ENCODE measurements at regions not wholly inside any gene's neighbourhood (a gene's known extent, or its start where the extent isn't known, plus 50 kb on each side); places are given as distances from the start of the nearest gene placed in this dataset.

- no peaks in the 10 kb centered on the region for H3K4me1 ChIP-seq (replicated peaks in 1 of 4; ENCODE audit: control insufficient read depth in 3 of 4, insufficient read depth in 4 of 4, low read length in 3 of 4)
- no peaks in the 10 kb centered on the region for H3K36me3 ChIP-seq (ENCODE audit: control insufficient read depth in 2 of 4, insufficient read depth in 4 of 4, low read length in 3 of 4)
- no peak overlapping the region for H3K27ac ChIP-seq (ENCODE audit: low read depth, low read length)
- H3K27me3 ChIP-seq (replicated peaks in 1 of 4; ENCODE audit: control insufficient read depth in 3 of 4, extremely low read depth in 1 of 4, insufficient read depth in 3 of 4, low read length in 3 of 4), result no peaks in the 10 kb centered on the region
- no peak overlapping the region for H2BK120ac ChIP-seq (replicated peaks; ENCODE audit: low read depth, low read length)
- H3K14ac ChIP-seq (ENCODE audit: insufficient read length), result no peak overlapping the region
- no peaks in the 10 kb centered on the region for H3K23me2 ChIP-seq (ENCODE audit: low read depth, low read length)
- H2BK5ac ChIP-seq (ENCODE audit: low read depth, low read length), result no peak overlapping the region
- H3K18ac ChIP-seq (ENCODE audit: extremely low read depth, low read length), result no peak overlapping the region
- peaks cover 11 to 12% of the 10 kb centered on the region in 2 experiments; a peak in 3 of 4 replicates for H3K9me3 ChIP-seq (ENCODE audit: insufficient read depth in 2 of 2, low read depth in 1 of 2, low read length in 1 of 2)
- no peak overlapping the region for H3K56ac ChIP-seq (replicated peaks; ENCODE audit: insufficient read length, low read depth, low read length)
- no peak overlapping the region for H4K5ac ChIP-seq (ENCODE audit: insufficient read length, low read depth, low read length)
- POLR2A ChIA-PET (ENCODE audit: partially characterized antibody), result no interaction called here
- no peak overlapping the region for H2BK15ac ChIP-seq (ENCODE audit: low read length)
- H2AFZ ChIP-seq (ENCODE audit: low read length), result no peak overlapping the region
- no peaks in the 10 kb centered on the region for H3K79me2 ChIP-seq (ENCODE audit: control insufficient read depth in 1 of 2, insufficient read depth in 2 of 2, low read length in 2 of 2)
- no peak overlapping the region for H3K4ac ChIP-seq (replicated peaks; ENCODE audit: insufficient read length, low read depth, low read length)
- no peak overlapping the region for H3K9ac ChIP-seq (replicated peaks in 1 of 4; ENCODE audit: extremely low read depth in 1 of 4, low read depth in 3 of 4, low read length in 3 of 4)
- H2BK12ac ChIP-seq (ENCODE audit: low read depth, low read length), result no peak overlapping the region
- H2AK5ac ChIP-seq (ENCODE audit: low read depth, low read length), result no peak overlapping the region
- no peak for FAIRE-seq
- CTCF ChIA-PET (ENCODE audit: partially characterized antibody), result no interaction called here
- no peak for DNase-seq (ENCODE audit: low read depth in 1 of 2, low spot score in 2 of 2)
- no peaks in the 10 kb centered on the region for H3K79me1 ChIP-seq (ENCODE audit: low read depth, low read length)
- H4K91ac ChIP-seq (replicated peaks; ENCODE audit: insufficient read length, low read length), result no peak overlapping the region
- H4K8ac ChIP-seq (ENCODE audit: extremely low read depth, insufficient read depth, low read length), result no peak overlapping the region
- H2BK20ac ChIP-seq (ENCODE audit: low read length), result no peak overlapping the region
- H4K20me1 ChIP-seq (replicated peaks in 1 of 2; ENCODE audit: control insufficient read depth in 1 of 2, insufficient read depth in 2 of 2, low read length in 2 of 2), result no peaks in the 10 kb centered on the region
- no peak overlapping the region for H3K4me2 ChIP-seq (ENCODE audit: insufficient read depth in 1 of 2, low read depth in 2 of 2, low read length in 2 of 2)
- H3K4me3 ChIP-seq (ENCODE audit: extremely low read depth in 1 of 4, insufficient read depth in 2 of 4, low read depth in 3 of 4, low read length in 4 of 4), result no peak overlapping the region
- no peak overlapping the region for H3K23ac ChIP-seq (ENCODE audit: insufficient read length)
- 96% methylated on average over 5 of the region's 5 CpGs; no CpG with 5 or more reads in 1 of the 2 experiments for WGBS, 2 experiments (ENCODE audit: extremely low coverage in 1 of 2, insufficient coverage in 1 of 2, insufficient read length in 1 of 2, insufficient replicate concordance in 2 of 2, low coverage in 1 of 2, low lambda C conversion rate in 2 of 2, missing lambda C conversion rate in 1 of 2)
- no peak for TF ChIP-seq SIX5 (IDR thresholded peaks at IDR 0.05; ENCODE audit: low read depth, low read length)
- no peak for TF ChIP-seq CHD2 (IDR thresholded peaks at IDR 0.05; ENCODE audit: low read length)
- TF ChIP-seq KDM4A (IDR thresholded peaks at IDR 0.05; ENCODE audit: low read depth, low read length, severe bottlenecking), result no peak
- no peak for TF ChIP-seq E2F6 (IDR thresholded peaks at IDR 0.05)
- TF ChIP-seq SRF (IDR thresholded peaks at IDR 0.05; ENCODE audit: low read depth, low read length), result no peak
- no peak for TF ChIP-seq NRF1 (IDR thresholded peaks at IDR 0.05; ENCODE audit: low read depth, low read length)
- no peak for TF ChIP-seq ASH2L (IDR thresholded peaks at IDR 0.05; ENCODE audit: low read length)
- TF ChIP-seq ZNF274 (IDR thresholded peaks at IDR 0.05; ENCODE audit: borderline replicate concordance, extremely low read depth, low read length), result no peak
- no peak for TF ChIP-seq HDAC6 (IDR thresholded peaks at IDR 0.05; ENCODE audit: low read depth, low read length)
- no peak for TF ChIP-seq CREB1 (IDR thresholded peaks at IDR 0.05)
- TF ChIP-seq CBX5 (IDR thresholded peaks at IDR 0.05; ENCODE audit: low read depth, low read length), result no peak
- TF ChIP-seq TBP (IDR thresholded peaks at IDR 0.05; ENCODE audit: low read depth, low read length), result no peak
- TF ChIP-seq SUZ12 (IDR thresholded peaks at IDR 0.05; ENCODE audit: low read length), result no peak
- no peak for TF ChIP-seq KDM5A (IDR thresholded peaks at IDR 0.05; ENCODE audit: low read length)
- no peak for TF ChIP-seq NANOG (IDR thresholded peaks at IDR 0.05; ENCODE audit: insufficient read depth, low read depth, low read length, poor library complexity, severe bottlenecking)
These were observed 102.9 kb upstream of the LRRN1 start for GRCh38 chr3:3696345-3696744.

Measured in H1 (cell line).